HG02588 (cell line): ENCODE measurements at regions not wholly inside any gene's neighbourhood (a gene's known extent, or its start where the extent isn't known, plus 50 kb on each side); places are given as distances from the start of the nearest gene placed in this dataset.

Experiments
- ATAC-seq: cut with Tn5 transposase; IDR thresholded peaks from one replicate; pipeline ENCODE4 v1.9.1; 2021; ENCODE audit warnings: mild to moderate bottlenecking, moderate library complexity; ENCODE audit not compliant: unreplicated experiment

DNA sequence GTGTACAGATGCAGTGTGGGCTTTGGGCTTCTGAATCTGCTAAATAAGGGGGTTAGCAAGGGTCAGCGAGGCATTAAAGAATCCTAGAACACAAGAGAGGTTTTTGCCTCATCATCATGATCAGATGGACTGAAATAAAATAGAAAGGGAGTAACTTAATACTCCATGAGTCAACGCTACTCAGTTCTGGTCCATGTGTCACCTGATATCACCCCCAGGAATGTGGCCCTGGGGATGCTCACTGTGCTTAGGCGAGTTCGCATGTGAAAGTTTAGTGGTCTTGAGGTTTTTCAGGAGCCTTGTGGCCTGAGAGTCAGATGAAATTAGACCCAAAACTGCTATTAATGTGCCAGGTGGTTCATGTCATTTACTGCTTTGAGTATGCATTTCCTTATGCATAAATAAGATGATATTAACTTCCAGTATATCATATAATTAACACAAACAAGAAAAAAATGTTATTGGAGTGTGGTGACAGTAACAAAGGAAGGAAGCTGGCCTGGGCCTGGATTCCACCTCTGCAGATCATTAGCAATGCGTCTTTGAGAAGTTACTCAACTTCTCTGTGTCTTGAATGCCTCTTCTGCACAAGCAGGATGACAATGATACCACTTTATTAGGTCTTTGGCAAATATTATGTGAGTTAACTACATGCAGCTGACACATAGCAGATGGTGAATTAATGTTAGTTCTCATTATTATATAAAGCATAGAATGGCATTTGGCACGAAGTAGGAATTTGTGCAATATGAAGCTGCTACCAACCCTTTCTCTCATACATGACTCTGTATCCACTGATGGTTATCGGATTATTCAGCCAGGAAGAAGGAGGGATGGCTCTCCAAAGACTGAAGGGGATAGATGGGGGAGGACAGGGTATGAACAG, 1272.6 kb downstream of the AACS start:
- no peak for ATAC-seq

DNA sequence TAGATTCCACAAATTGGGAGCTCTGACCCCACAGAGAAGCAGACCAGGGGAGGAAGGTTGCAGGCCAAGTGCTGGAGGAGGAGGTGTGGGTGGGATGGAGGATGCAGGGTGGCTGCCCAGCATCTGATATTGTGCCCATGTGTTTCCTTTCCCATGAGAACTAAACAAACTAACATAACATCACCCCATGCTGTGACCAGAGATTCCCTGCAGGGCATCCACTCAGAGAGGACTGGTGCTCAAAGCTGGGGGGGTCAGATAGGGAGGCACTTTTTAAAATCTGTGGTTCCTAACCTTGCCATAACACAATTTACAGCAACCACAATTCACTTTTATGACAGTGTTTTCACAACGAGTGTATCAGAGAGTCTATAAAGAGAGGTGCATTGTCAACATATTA, 1277.6 kb downstream of the AACS start:
- ATAC-seq: no peak

DNA sequence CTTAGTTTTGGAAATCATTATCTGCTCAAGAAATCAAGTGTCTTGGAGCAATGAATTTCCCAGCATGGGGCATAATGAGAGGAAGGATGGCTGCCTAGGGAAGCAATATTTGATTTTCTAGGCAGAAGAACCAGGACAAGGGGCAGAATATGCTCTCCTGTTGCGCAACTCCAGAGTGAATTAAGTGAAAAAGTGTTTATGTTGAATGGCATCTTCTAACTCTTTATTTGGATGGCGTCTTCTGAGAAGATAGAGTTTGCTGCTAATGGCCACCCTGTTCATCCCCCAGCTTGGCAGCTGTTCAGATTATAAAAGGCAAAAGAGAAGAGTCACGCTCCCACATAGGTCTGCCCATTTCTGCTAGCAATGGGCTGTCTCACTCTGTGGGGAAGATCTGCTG, 1278.1 kb downstream of the AACS start:
- no peak for ATAC-seq

DNA sequence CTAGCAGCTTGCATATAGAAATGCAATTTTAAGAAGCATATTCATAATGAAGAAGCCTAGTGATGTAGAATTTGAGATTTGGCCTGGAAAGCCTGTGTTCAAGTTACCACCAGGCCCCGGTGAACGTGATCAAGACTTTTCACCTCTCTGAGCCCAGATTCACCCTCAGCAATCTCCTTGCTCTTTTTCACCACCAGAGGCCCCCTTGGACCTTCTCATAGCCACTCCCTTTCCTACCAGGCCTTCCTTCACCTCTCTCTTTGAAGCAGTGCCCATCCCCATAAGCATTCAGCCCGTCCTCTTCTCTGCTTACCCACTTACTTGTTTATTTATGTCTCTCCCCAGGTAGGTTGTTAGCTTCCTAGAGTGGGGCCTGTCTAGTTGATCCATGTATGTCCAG, 1280.9 kb downstream of the AACS start:
- no peak for ATAC-seq

DNA sequence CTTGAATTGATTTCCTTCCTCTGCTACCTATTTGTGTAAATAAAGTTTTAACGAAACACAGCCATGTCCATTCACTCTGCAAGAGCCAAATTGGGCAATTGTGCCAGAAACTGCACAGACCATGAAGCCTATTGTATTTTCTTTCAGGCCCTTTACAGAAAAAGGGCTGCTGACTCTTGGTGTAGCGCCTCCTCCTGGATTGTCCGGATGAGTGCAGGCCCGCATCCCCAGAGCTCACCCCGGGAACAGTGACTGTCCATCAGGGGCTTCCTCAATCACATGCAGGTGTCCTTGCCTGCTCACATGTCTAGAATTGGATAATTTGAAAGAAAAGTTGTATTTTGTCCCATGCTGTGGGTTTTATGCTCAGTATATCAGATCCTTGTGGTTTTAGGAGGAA, 1282.2 kb downstream of the AACS start:
- ATAC-seq: no peak

DNA sequence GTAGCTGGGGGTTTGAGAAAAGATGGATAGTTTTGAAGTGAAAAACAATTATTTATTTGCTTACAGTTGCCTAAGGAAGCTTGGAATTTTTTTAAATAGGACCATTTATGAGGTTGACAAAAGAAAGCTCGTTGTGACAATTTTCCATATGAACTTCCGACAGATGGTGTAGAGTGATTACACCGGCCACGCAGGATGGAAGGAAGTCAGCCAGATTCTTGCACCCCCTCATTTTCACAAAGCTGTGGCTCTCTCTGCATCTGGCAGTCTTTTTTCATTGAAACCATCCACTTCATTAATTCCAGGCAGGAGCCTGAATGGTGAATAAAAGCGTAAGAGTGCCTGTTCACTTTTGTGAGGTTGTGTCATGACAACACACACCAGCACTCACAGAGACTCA, 1284.1 kb downstream of the AACS start:
- no peak for ATAC-seq

DNA sequence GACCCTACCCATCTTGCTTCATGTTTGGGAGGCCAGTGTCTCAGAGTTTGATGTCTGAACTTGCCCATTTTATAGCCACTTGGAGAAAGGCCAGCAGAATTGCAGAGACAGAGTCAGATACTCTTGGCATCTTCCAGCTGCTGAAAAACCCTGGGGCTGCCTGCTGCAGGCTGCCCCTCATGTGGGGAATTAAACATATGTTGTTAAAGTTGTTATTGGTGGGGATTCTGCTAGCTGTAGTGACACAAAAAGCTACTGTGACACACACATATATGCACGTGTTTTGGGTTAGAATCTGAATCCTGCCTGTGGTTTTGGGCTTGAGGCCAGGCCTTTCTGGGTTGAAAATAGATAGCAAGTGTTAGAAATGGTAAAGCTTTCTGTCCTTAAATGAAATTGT, 1288.4 kb downstream of the AACS start:
- no peak for ATAC-seq

DNA sequence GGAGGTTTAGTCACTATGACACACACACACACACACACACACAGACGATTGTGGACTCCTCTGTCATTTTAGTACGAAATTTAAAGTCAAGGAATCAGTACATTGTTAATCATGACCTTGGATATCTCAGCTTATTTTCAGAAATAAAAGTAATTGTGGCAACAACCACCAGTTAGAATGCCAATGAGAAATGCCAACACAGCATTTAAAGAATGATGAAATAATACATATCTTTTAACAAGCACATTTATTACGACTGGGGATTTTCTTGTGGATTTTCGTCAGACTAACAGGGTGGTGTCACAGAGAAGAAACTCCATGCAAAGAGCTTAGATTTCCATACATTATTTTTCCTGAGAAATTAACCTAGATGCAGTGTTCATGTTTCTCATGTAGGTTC, 1289.4 kb downstream of the AACS start:
- no peak for ATAC-seq

DNA sequence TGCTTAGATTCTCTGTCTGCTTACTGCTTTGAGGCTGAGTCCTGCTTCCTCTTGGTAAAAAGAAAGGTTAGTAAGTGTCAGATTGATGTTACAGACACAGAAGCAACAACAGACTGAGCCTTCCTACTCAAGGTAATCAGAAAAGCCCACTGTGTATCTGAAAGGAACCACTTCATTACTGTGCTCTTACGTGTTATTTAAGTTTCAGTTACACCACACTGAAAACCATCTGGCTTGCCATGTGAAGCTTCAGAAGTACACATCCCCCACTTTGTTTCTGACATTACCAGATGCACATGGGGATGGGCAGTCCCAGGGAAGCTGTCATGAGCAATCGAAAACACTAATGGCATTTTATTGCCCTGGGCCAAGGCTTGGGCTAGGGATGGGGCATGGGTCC, 1290.1 kb downstream of the AACS start:
- no peak for ATAC-seq

DNA sequence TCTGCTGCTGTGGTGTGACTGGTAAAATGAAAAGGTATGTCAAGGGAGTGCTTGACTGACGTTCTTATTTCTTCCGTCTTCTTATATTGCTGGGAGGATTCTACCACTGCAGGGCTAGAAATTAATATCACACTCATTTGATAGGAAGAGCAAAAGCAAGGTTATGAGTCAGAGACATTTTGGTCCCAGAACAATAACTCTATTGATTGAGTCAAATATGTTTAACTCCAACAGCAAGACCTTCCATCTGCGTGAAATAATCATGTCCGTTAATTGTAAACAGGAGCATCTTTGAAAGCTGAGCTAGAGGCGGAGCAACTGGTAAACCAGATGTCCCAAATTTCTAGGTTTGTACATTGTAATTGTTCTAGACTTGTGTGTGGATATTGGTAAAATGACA, 1293.6 kb downstream of the AACS start:
- no peak for ATAC-seq

DNA sequence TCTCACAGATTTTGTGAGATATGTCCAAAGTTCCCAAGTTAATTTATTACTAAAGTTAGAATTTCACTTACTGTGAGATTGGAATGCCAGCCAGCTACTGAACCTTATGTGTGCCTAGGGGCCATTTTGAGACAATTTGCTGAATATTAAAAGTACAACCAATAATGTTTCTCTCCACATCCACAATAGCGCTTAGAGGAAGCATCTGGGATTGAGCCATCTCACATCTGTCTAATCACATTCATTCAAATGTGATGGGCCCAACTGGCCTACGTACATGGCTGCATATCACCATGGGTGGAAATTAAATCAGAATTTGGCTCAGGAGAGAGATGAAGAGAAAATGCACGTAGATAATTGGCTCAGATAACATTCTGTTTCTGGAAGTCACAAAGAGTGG, 1294.0 kb downstream of the AACS start:
- ATAC-seq: no peak

DNA sequence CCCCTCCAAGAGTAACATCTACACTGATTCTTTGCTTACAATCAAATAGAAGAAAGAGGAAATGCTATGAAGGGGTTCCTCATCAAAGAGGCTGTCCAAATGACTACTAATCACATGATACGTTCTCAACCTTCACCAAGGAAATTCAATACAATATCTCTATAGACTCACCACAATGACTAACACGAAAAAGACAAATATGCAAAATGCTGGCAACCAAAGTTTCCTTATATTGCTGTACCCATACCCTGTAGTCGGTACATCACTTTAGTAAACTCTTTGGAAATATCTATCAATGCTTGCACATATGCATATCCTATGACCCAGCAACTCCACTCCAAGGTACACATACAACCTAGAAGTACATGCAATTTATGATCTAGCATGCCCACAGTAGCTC, 1296.6 kb downstream of the AACS start:
- ATAC-seq: no peak

DNA sequence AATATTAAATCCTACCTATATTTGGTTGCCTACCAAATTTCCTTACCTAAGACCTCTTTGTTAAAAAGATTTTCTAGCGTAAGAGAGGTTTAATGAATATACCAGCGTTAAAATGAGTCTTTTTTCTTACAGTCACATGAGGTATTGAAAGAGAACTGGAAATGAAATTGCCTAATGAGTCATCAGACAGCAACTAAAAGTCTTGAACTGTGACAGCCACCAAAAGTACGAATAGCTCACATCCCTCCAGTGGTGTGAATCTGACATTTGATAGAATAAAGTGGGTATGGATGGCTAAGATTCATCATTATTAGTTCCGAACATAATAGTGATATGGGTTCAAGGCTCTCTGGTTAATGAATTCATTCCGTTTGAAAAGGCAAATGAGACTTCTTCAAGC, 1297.3 kb downstream of the AACS start:
- ATAC-seq: no peak

DNA sequence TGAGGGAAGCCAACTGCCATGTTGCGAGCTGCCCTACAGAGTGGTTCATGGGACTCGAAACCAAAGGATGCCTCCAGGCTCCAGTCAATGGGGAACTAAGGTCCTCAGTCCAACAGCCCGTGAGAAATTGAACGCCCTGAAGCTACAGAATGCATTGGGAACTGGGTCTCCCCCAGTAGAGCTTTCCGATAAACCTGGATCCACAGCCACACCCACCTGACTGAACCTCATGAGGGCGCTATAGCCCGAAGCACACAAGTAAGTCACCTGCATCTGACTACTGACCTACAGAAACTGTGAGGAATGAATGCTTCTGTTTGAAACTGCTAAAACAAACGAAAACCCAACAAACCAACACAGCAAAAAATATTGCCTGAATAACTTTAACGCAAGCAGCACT, 1297.7 kb downstream of the AACS start:
- ATAC-seq: no peak

DNA sequence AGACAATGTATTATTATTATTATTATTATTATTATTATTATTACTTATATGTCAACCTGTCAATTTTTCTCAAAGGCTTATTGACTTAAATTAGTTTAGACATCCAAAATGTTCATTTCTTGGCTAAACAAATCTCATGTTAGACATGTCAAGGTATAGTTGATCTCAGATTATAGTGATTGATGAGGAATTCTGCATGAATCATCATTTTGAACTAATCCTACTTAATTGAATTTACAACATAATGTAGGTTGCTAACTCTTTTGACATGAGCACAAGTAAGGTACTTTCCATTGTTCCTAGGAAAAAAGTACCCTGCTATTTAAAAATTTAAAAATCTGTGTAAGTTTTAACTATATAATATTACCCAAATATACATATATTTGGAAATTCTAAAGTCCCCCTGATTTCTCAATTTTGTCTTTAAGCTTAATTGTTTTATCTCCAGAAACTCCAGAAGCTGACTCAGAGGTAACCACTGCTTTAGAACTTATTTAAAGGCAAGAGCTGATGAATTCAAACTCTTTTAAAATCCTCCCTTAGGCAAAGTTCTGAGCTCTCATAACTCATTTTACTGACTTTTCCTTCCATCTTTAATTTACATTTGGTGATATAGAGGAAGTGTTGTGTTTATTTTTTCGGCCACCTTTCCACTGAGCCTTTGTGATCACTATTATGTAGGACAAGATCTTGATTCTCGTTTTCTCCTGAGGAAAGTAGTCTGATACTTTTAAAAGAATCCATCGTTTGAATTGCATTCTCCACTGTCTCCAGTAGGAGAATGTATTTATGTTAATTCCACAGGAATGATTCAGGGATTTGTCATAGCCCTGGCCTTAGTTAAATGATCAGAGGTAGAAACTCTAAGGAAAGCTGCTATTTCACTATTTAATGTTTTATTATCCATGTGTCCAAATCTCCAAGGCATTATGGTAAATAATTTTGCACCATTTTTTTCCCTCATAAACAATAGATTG, 1304.5 kb downstream of the AACS start:
- no peak for ATAC-seq

DNA sequence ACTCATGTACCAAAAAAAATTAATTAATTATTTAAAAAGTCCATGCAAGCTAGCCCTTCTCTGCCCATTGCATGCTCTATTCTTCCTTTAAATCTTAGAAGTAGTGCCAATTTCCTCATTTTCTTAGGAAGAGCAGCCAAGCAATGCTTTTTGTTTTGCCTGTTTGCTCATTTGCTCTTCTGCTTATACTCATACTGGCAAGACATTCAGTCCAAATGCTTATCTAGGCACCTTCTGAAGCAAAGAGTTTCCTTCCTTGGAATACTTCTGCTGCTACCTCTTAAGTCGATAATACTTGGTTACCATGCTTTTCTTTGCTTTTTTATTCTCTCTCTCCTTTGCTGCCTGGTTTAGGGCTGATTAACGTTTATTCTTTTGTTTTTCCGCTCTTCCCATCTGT, 1318.3 kb downstream of the AACS start:
- no peak for ATAC-seq

DNA sequence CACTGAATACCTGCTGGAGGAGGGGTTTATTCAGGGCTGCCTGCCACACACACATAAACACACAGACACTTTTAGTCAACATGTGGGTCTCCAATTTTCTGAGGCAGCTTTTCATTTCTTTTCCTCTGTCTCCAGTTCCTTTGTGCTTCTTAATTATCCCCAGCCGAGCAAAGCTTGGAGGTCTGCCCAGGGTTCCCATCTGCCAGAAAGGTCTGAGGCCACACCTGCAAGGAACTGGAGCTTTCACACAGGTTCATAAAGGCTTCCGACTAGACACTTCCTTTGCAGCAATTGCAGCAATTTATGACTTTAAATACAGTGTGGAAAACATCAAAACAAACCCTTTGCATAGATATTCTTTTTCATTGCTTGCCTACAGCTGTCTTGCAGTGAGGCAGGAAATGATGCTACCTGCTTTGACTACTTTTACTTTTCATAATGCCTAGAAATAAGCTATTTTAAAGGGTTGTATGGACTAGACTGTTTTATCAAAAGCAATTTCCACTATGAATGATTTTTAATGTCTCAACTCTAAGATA, 1318.9 kb downstream of the AACS start:
- ATAC-seq: no peak

DNA sequence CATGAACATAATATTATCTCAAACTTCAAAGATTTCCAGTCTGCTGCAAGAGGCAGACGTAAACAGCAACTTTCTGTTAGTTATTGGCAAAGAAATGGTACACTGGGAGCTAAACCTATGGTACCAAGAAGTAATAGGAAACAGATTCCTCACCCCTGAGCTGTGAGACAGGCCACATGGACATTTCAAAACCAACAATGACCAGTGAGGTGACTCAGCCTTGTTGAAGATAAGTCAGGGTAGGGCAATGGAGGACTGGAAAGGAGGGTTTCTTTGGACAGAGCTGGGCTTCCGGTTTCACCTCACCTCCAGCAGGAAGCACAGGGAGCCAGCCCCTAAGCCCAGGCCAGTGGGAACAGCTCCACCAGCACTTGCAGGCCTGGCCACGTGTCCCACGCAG, 1320.5 kb downstream of the AACS start:
- ATAC-seq: no peak

DNA sequence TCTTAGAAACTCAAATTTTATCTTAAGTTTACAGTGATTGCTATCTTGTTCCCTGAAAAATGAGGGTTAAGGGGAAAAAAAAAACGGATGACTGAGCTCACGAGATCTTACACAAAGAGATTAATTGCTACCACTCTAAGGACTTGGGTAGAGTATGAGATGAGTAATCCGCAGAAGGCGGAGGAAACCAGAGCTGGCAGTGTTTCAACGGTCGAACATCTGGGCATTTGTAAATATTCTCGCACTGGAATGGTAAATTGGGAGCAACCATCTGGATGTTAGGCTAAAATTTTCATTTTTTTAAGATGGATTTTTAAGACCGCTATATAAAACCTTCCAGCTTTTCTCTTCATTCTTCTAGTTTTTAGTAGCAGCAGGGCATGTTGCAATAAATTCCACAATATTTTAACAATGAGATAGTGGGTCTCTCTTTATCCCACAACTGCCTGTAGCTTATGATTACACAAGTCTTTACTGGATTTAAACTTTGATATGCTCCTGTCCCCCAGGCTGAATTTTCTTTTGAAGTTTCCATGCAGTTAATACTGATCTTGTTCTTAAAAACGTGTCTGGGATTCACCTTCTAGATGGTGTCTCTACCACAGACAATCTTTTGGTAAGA, 1324.1 kb downstream of the AACS start:
- ATAC-seq: no peak

DNA sequence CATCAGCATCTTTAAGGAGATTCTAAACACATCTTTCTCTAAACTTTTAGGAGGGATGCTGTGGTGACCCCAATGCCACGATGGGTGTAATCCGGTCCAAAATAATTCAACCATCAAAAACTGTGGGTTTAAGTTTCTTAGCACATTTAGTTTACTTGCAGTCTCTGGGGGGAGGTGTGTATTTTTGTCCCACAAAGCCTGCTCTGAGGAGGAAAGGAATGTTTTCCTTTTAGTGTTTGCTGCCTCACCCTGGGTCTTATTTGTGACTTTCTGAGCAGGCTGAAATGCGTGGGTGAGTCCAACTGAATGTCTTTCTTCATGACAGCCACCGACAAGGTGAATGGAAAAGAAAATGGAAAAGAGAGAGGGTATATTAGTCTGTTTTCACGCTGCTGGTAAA, 1324.7 kb downstream of the AACS start:
- ATAC-seq: no peak

DNA sequence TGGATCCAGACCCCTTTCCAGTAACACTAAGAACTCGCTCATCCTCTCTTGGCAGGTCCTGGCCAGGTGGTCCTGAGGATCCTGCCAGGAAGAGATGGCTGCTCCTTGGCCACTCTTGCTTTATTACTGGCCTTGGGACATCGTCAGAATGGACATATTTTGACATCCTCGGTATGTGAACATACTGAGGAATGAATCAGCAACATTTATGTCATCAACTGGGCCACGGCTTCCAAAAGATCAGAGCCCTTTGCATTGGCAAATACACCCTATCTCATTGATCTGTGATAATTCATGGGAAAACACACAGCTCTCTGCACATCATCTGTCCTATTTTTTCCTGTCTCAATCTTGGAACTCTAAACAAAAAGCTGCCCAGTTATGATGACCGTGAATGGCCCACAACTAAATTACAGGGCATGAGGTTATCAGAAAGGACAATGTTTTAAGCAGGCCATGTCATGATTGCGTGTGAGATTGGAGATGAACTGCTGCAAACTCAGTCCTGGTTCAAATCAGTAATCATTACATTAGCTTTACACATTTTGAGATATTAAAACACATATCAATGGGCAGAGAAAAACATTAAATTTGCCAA, 1325.8 kb downstream of the AACS start:
- ATAC-seq: no peak
